Stomach (tissue), 8 donors: ENCODE measurements at regions not wholly inside any gene's neighbourhood (a gene's known extent, or its start where the extent isn't known, plus 50 kb on each side); places are given as distances from the start of the nearest gene placed in this dataset.

Experiments used
- DNase-seq, 2 donors: peaks; one replicate each; pipeline versions ENCODE4 v3.0.0 to v3.0.0-alpha.2; 2013 to 2019
- H3K27ac ChIP-seq, 5 donors: fragments of 200-600 bp in 4 of 5; sonication (generic) in 4 of 5; one replicate each; pipeline ENCODE4 v1.5.1; 2013 to 2019; ENCODE audit warnings: mild to moderate bottlenecking in 1 of 5, moderate library complexity in 1 of 5
- H3K27me3 ChIP-seq, 3 donors: fragments of 200-600 bp; sonication (generic); one replicate each; pipeline ENCODE4 v1.5.1; 2017 to 2019; ENCODE audit warnings: mixed run types in 1 of 3
- H3K36me3 ChIP-seq, 4 donors: fragments of 200-600 bp; sonication (generic); 1 replicate in 3 of 4; 2 replicates in 1 of 4; pipeline ENCODE4 v1.5.1; 2016 to 2019
- H3K4me1 ChIP-seq, 4 donors: fragments of 200-600 bp; sonication (generic); one replicate each; pipeline ENCODE4 v1.5.1; 2016 to 2019
- H3K4me3 ChIP-seq, 4 donors: fragments of 200-600 bp; sonication (generic) in 3 of 4; one replicate each; pipeline ENCODE4 v1.5.1; 2016 to 2019; ENCODE audit warnings: mild to moderate bottlenecking in 1 of 4
- H3K9me3 ChIP-seq, 4 donors: fragments of 200-600 bp; sonication (generic); one replicate each; pipeline ENCODE4 v1.5.1; 2016 to 2019
- CTCF ChIP-seq, 7 experiments: fragments of 450-650 bp in 4 of 7; fragments of 200-600 bp in 3 of 7; sonication (generic) in 3 of 7; IDR thresholded peaks; one replicate each; pipeline ENCODE4 v1.5.1; 2016 to 2019; ENCODE audit warnings: antibody characterized with exemption in 7 of 7, control low read depth in 2 of 7, mild to moderate bottlenecking in 1 of 7
- EP300 ChIP-seq: sonication (generic); formaldehyde crosslinking; IDR thresholded peaks from one replicate; pipeline ENCODE4 v1.6.1; 2017; ENCODE audit warnings: antibody characterized with exemption
- POLR2A ChIP-seq, 4 donors: fragments of 450-650 bp; IDR thresholded peaks; one replicate each; pipeline ENCODE4 v1.6.1; 2016; ENCODE audit warnings: antibody characterized with exemption in 4 of 4, control low read depth in 2 of 4, mild to moderate bottlenecking in 1 of 4, moderate library complexity in 1 of 4
- POLR2AphosphoS5 ChIP-seq, 3 donors: sonication (generic); formaldehyde crosslinking; IDR thresholded peaks; one replicate each; pipeline ENCODE4 v1.6.1; 2016; ENCODE audit warnings: antibody characterized with exemption in 3 of 3
- WGBS, 5 donors: extraction: QIAGEN DNeasy Blood & Tissue Kit in 3 of 5; methylation state at CpG; one replicate each; pipeline versions ENCODE4 v1.1.5 to v1.1.7; 2013 to 2018; 5-methylcytosine and 5-hydroxymethylcytosine counted together
- intact Hi-C: fragments of 100-400 bp; cut with DNase I; formaldehyde crosslinking; loops from one replicate; pipeline ENCODE4 v1.15.1; 2023; ENCODE audit warnings: low total_unique reads
- donor health status: healthy with polysubstance abuse.
- donor health status: Bipolar disorder and iron deficiency.
- donor health status: healthy.

GRCh38 chr2:212606232-212606631, 67.6 kb upstream of the ERBB4 start:
- WGBS, 5 donors = 88 to 91% (median 90%) methylated on average over 1 of the region's 1 CpG
- no peak overlapping the region for H3K4me3 ChIP-seq
- intact Hi-C loops = no loop called here
- no peaks in the 10 kb centered on the region for H3K9me3 ChIP-seq
- TF ChIP-seq EP300 (no peak), POLR2AphosphoS5 (IDR thresholded peaks at IDR 0.05) (no peak), POLR2A (IDR thresholded peaks at IDR 0.05) (no peak), CTCF (IDR thresholded peaks at IDR 0.05) (no peak)
- no peaks in the 10 kb centered on the region for H3K36me3 ChIP-seq
- no peaks in the 10 kb centered on the region for H3K4me1 ChIP-seq
- H3K27me3 ChIP-seq = no peaks in the 10 kb centered on the region
- DNase-seq = no peak
- H3K27ac ChIP-seq = no peak overlapping the region

GRCh38 chr2:212596688-212597087, 58.1 kb upstream of the ERBB4 start:
- Histone ChIP-seq H3K4me3 (no peak overlapping the region), H3K36me3 (no peaks in the 10 kb centered on the region), H3K27ac (no peak overlapping the region), H3K9me3 (no peaks in the 10 kb centered on the region), H3K27me3 (no peaks in the 10 kb centered on the region), H3K4me1 (no peaks in the 10 kb centered on the region)
- DNase-seq = no peak
- 77 to 82% (median 79%) methylated on average over 3 of the region's 3 CpGs for WGBS, 5 donors
- intact Hi-C loops = no loop called here
- TF ChIP-seq POLR2AphosphoS5 (IDR thresholded peaks at IDR 0.05) = no peak
- TF ChIP-seq CTCF (IDR thresholded peaks at IDR 0.05) = no peak
- TF ChIP-seq POLR2A (IDR thresholded peaks at IDR 0.05) = no peak
- TF ChIP-seq EP300 = no peak

GRCh38 chr2:212596276-212596675, 57.7 kb upstream of the ERBB4 start:
- Histone ChIP-seq H3K27me3 (no peaks in the 10 kb centered on the region), H3K36me3 (no peaks in the 10 kb centered on the region), H3K4me1 (no peaks in the 10 kb centered on the region), H3K9me3 (no peaks in the 10 kb centered on the region), H3K4me3 (no peak overlapping the region), H3K27ac (no peak overlapping the region)
- no peak for DNase-seq
- 56 to 67% (median 62%) methylated on average over 3 of the region's 3 CpGs for WGBS, 5 donors
- intact Hi-C loops = no loop called here
- TF ChIP-seq POLR2AphosphoS5 (IDR thresholded peaks at IDR 0.05) (no peak), EP300 (no peak), POLR2A (IDR thresholded peaks at IDR 0.05) (no peak), CTCF (IDR thresholded peaks at IDR 0.05) (no peak)

- TF ChIP-seq CTCF (IDR thresholded peaks at IDR 0.05) (no peak), POLR2A (IDR thresholded peaks at IDR 0.05) (no peak), POLR2AphosphoS5 (IDR thresholded peaks at IDR 0.05) (no peak), EP300 (no peak)
- H3K4me3 ChIP-seq = no peak overlapping the region
- WGBS, 5 donors = 45 to 56% (median 53%) methylated on average over 3 of the region's 3 CpGs
Observed at GRCh38 chr2:212595036-212595654, 56.5 kb upstream of the ERBB4 start.

More at GRCh38 chr2:212595036-212595654, 56.5 kb upstream of the ERBB4 start:
- intact Hi-C loops = no loop called here
- Histone ChIP-seq H3K27me3 (no peaks in the 10 kb centered on the region), H3K36me3 (no peaks in the 10 kb centered on the region), H3K4me1 (no peaks in the 10 kb centered on the region), H3K9me3 (no peaks in the 10 kb centered on the region), H3K27ac (no peak overlapping the region)
- peak in 1 of 2 donors; percentile 3 for DNase-seq
